GM19035 (cell line): ENCODE measurements at regions not wholly inside any gene's neighbourhood (a gene's known extent, or its start where the extent isn't known, plus 50 kb on each side); places are given as distances from the start of the nearest gene placed in this dataset.

Experiments
- ATAC-seq: cut with Tn5 transposase; IDR thresholded peaks from one replicate; pipeline ENCODE4 v1.9.1; 2021; ENCODE audit not compliant: unreplicated experiment

GRCh38 chr5:17163221-17163620 is 54.2 kb upstream of the BASP1 start:
- ATAC-seq = no peak

DNA sequence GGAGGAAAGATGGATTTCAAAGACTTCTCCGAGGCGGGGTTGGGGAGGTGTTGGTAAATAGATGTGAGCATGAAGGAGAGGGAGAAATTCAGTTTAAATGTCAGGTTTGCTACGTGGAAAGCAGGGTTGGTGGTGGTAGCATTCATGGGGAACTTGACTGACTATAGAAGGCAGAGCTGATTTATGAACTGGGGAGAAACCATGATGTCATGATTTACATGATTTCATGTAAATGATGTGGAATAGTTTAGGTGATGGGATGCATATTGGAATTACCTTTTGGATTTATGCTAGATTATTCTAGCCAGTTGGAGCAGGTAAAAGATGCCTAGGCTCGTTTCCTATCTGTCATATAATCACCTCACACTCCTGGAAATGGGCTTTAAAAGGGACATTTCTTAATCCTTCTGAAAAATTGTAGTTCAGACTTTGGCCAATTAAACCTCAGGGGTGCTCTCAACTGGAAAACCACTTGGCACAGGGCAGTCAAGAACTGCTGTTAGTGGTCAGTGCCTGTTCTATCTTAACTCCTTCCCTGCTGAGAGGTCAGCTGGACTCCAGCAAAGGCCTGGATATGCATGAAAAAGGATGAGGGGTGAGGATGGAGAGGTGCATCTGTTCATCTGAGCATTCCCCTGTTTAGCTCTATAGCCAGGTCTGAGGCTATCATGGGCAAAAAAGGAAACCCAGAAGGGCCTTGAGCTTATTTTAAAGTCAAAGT is 50.1 kb upstream of the BASP1 start:
- ATAC-seq = no peak
